AML-193 (cell line): ENCODE measurements at regions not wholly inside any gene's neighbourhood (a gene's known extent, or its start where the extent isn't known, plus 50 kb on each side); places are given as distances from the start of the nearest gene placed in this dataset.

Experiments
- DNase-seq, 2 experiments: peaks; one replicate each; lab custom pipeline; 2025; lab: John Stamatoyannopoulos, UW

- no peak for DNase-seq
Measured at GRCh38 chr11:24070435-24070834, 426.4 kb upstream of the LUZP2 start.

GRCh38 chr11:24078018-24078417 lies 418.8 kb upstream of the LUZP2 start:
- DNase-seq = no peak

- no peak for DNase-seq
Measured at GRCh38 chr11:24082241-24082640, 414.6 kb upstream of the LUZP2 start.

- no peak for DNase-seq
Measured at GRCh38 chr11:24082860-24083259, 414.0 kb upstream of the LUZP2 start.

- no peak for DNase-seq
Measured at GRCh38 chr11:24084956-24085355, 411.9 kb upstream of the LUZP2 start.

GRCh38 chr11:24086921-24087320 lies 409.9 kb upstream of the LUZP2 start:
- no peak for DNase-seq

GRCh38 chr11:24091594-24091993 lies 405.3 kb upstream of the LUZP2 start:
- no peak for DNase-seq

GRCh38 chr11:24093375-24093774 lies 403.5 kb upstream of the LUZP2 start:
- no peak for DNase-seq

GRCh38 chr11:24108609-24109008 lies 388.2 kb upstream of the LUZP2 start:
- no peak for DNase-seq

- DNase-seq = no peak
Measured at GRCh38 chr11:24122291-24122690, 374.6 kb upstream of the LUZP2 start.

GRCh38 chr11:24124876-24125275 lies 372.0 kb upstream of the LUZP2 start:
- no peak for DNase-seq

GRCh38 chr11:24131698-24132097 lies 365.2 kb upstream of the LUZP2 start:
- no peak for DNase-seq

- DNase-seq = no peak
Measured at GRCh38 chr11:24132471-24132870, 364.4 kb upstream of the LUZP2 start.

- DNase-seq = no peak
Measured at GRCh38 chr11:24134879-24135589, 361.8 kb upstream of the LUZP2 start.

GRCh38 chr11:24142062-24142461 lies 354.8 kb upstream of the LUZP2 start:
- no peak for DNase-seq

- no peak for DNase-seq
Measured at GRCh38 chr11:24145411-24145810, 351.4 kb upstream of the LUZP2 start.

- DNase-seq = no peak
Measured at GRCh38 chr11:24153337-24153736, 343.5 kb upstream of the LUZP2 start.

- DNase-seq = no peak
Measured at GRCh38 chr11:24155792-24156191, 341.1 kb upstream of the LUZP2 start.

- DNase-seq = no peak
Measured at GRCh38 chr11:24157316-24157715, 339.5 kb upstream of the LUZP2 start.

- no peak for DNase-seq
Measured at GRCh38 chr11:24161587-24161986, 335.3 kb upstream of the LUZP2 start.

- DNase-seq = no peak
Measured at GRCh38 chr11:24163146-24163545, 333.7 kb upstream of the LUZP2 start.

- no peak for DNase-seq
Measured at GRCh38 chr11:24163841-24164240, 333.0 kb upstream of the LUZP2 start.

GRCh38 chr11:24171869-24172268 lies 325.0 kb upstream of the LUZP2 start:
- no peak for DNase-seq

- DNase-seq = no peak
Measured at GRCh38 chr11:24181395-24182047, 315.3 kb upstream of the LUZP2 start.
